HG03571 (cell line): ENCODE measurements at regions not wholly inside any gene's neighbourhood (a gene's known extent, or its start where the extent isn't known, plus 50 kb on each side); places are given as distances from the start of the nearest gene placed in this dataset.
"Not testable (repeated sequence)": the region's sequence is repeated elsewhere in the genome, so short reads cannot be mapped to it uniquely, and the experiment has no call there.

Experiments used
- ATAC-seq: cut with Tn5 transposase; IDR thresholded peaks from one replicate; pipeline ENCODE4 v1.9.1; 2021; ENCODE audit not compliant: unreplicated experiment

GRCh38 chr6:79431537-79431933 is 105.7 kb downstream of the LCA5 start:
- ATAC-seq: no peak

GRCh38 chr6:79430913-79431536 is 106.2 kb downstream of the LCA5 start:
- ATAC-seq: no peak

DNA sequence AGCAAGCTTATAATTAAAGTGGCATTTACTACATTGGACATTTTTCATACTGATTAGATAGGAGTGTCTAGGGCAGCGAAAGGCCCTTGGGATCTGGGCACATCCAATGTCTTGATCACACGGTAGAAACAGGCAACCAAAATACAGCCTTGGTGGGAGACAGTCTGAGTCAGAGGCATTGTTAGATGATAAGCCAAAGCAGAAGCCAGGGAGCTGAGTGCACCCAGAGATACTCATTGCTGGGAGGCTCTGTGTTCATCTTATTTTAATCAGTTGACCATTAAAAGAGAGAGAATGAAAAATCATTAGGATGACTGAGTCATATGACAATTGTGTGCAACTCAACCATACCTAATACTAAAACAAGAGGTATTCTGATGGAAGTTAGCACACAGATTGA is 109.5 kb downstream of the LCA5 start:
- ATAC-seq: no peak

- no peak for ATAC-seq
These were observed 110.5 kb downstream of the LCA5 start for GRCh38 chr6:79426625-79427278.

GRCh38 chr6:79425589-79426311 is 111.5 kb downstream of the LCA5 start:
- no peak for ATAC-seq

DNA sequence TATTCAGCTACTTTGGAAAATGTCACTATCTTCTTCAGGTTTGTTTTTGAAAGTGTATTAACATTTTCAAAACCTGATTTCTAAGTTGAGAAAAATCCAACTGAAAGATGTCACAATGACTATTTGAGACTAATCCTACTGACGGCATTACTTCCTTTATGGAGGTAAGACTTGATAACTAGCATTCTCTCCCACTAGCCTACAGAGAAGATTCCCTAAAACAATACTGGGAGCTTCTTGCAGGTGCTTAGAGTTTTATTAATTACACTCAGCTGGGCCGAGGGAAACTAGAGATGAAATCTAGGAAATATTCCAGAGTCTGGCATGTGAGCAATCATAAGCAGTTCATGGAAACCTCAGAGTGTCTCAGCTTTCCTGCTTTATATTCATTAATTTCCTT is 114.0 kb downstream of the LCA5 start:
- ATAC-seq: no peak

DNA sequence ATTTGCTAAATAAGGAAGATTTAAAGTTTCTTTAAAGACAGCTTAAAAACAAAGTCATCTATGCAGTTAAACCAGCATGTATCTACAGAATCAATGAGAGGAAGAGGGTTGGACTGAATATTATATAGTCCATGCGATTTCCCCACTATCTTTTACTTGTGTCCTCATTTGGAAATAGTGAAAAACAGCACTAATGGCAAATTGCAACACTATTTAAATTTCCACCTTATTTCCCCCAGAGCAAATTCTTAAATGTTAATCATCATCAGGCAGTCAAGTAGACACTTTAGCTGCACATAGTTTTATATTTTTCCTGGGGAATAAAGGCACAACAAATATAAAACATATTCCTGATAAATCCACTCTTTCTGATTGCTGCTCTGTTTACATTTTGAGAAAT is 114.6 kb downstream of the LCA5 start:
- ATAC-seq: no peak

DNA sequence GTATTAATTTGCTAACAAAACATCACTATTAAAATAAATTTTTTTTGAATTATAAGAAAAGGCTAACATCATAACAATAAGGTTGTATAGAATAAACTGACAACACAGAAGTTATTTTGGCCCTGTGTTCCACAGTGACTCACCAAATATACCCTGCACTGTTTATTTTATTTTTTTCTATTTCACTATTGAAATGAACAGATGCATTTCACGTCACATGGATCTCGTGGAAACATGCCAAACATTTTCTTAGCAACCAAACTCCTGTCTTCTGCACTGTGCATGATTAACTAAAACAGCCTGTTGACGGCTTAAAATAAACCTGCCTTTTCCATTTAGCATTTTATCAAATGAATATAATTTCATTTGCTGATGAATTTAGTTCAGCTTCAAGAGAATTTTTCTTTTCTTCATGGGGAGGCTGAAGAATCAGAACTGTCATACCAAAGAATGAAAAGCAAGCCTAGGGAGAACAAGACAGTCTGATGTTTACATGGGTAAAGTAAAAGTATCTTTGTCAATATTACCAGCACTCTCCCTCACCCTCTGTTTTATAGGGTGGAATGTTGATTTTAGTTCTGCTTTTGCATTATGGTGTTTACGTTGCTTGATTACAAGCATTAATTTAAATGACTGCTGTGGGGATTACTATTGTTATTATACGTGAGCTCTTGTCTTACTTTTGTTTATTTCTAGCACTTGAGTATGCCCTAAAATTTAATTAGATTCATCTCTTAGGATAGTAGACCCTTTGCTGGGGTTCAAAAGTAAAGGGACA is 115.3 kb downstream of the LCA5 start:
- no peak for ATAC-seq

- no peak for ATAC-seq
These were observed 116.2 kb downstream of the LCA5 start for GRCh38 chr6:79421001-79421411.

DNA sequence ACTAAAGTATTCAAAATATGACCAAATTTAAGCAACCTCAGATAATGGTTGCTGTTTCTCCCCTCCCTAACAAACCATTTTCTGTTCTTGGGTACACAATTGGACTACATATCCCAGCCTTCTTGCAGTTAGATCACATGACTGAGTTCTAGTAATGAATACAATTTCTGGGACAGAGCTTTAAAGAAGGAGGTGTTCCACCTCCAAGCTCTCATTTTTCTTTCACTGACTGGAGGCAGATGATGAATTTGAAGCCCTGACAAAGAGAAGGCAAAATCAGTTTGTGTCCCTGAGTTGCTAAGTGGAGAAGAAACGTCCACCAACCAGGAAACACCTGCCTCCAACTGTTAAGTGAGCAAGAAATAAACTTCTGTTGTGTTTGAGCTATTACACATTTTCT is 117.2 kb downstream of the LCA5 start:
- ATAC-seq: no peak

DNA sequence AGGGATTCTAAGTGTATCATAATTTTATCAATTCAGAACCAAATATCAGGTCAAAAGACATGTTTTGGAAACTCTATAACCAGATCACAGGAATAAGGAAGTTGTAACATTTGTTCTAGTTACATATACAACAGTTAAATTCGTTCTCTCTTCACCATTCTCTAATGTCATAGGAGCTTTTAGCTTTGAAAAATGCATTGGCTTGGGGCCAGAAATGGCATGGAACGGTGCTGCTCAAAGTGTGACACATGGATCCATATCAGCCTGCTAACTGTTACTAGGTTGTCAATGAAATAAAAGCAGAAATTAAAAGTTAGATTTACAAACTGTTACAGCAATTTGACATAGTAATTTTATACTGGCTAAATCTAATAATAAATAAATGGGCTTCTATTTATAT is 120.3 kb downstream of the LCA5 start:
- no peak for ATAC-seq

DNA sequence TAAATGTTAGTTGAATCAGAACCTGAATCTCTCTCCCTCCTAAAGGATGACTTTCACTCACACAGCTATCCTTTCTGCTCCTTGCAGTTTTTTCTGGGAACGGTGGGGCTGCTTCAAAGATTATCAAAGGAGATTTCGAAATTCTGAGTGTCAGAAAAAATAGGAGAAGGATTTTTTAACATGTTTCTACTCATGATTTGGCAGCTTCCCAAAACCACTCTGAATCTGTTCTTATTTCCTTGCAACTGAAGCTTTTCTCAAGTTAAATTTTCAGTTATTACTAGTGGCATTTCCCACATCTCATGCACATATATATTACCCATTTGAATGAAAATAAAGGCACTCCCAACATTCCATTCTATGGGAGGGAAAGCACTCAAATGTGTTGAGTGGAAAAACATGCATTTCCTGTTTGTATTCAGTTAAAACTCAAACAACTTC is 123.6 kb downstream of the LCA5 start:
- no peak for ATAC-seq

GRCh38 chr6:79410806-79411205 is 126.4 kb downstream of the LCA5 start:
- no peak for ATAC-seq

- ATAC-seq: no peak
These were observed 128.8 kb downstream of the LCA5 start for GRCh38 chr6:79408256-79408974.

DNA sequence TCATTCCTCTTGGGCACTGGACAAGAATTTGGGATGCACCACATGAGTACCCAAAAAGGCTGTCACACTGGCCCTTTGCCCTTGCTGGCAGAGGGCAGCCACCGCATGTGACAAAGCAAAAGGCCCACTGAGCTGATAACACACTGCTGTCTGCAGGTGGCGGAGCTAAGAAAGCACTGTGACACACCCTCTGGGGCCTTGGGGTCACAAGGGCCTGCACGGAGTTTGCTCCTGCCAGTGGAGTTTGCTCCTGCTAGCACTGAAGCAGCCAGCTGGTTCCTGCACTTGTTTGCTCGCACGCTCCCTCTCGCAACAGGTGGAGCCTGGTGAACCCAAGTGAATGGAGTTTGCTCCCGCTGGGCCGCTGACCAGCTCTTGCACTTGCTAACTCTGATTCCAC is 132.6 kb downstream of the LCA5 start:
- ATAC-seq: no peak

DNA sequence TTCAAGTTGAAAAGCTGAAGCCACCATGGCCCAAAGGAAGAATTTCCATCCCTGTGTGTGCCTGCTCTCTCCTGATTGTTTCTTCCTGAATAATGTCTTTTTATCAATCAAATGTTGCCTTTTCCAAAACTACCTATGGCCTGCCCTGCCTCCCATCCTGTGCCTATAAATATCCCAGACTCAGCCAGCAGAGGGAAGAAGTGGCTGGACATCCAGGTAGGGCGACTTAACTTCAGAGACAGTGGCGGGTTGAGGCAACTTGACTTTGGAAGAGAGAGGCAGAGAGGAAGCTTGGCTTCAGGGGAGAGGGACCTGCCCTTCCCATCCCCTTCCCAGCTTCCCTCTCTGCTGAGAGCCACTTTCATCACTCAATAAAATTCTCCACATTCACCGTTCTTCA is 133.0 kb downstream of the LCA5 start:
- ATAC-seq: no peak

GRCh38 chr6:79403563-79403962 is 133.7 kb downstream of the LCA5 start:
- ATAC-seq: no peak

DNA sequence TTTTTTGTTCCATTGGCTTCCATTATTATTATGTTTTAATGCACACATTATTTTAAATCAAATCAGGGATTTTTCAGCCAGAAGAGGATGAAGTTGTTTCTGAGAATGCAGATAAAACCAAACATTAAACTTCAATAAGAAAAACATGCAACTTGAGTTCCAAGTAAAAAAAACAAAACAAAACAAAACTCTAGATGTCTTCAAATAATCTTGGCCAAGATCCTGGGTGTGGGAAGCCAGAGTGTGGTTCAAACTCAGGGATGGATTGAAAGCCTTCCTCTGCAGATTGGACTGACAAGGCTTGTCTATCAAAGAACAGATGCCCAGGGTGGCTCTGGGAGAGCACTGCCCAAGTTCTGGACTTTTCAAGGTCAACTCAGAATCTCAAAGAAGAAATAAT is 134.1 kb downstream of the LCA5 start:
- ATAC-seq: no peak

DNA sequence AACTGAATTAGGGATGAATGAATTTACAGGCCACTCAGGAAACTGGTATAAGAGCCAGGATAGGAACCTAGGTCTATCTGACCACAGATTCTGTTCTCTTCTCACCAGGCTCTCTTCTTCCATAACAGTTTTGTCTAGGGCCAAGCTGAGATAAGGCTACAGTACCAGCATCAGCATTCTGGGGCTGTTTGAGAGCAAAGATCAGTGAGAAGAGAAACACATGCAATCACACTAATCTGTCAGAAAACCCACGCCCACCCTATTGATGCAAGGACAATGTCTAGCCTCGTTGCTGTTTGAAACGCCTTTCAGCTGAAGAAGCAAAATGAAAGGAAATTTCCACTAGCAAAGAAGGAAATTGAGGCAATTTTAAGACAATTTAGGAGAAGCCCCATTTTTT is 137.7 kb downstream of the LCA5 start:
- ATAC-seq: no peak

DNA sequence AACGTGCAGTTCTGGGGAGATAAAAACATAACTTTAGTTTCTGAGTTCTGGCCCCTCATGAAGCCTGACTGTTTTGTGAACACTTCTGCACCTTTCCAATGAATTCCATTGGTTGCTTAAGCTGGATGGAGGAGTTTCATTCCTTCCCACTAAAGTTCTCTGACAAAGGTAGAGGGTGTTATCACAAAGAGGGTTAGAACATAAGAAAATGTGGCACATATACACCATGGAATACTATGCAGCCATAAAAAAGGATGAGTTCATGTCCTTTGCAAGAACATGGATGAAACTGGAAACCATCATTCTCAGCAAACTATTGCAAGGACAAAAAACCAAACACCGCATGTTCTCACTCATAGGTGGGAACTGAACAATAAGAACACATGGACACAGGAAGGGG is 138.6 kb downstream of the LCA5 start:
- ATAC-seq: not testable (repeated sequence)

- ATAC-seq: no peak
These were observed 140.6 kb downstream of the LCA5 start for GRCh38 chr6:79396625-79397024.
